ENCODE measurements at regions not wholly inside any gene's neighbourhood (a gene's known extent, or its start where the extent isn't known, plus 50 kb on each side); places are given as distances from the start of the nearest gene placed in this dataset.

- no peak for DNase-seq
These were observed 237.5 kb downstream of the MIAT start for GRCh38 chr22:26894766-26895485.

- DNase-seq: no peak
These were observed 240.0 kb downstream of the MIAT start for GRCh38 chr22:26897384-26897783.

- DNase-seq: no peak
These were observed 241.7 kb downstream of the MIAT start for GRCh38 chr22:26898946-26899605.

GRCh38 chr22:26900787-26901186 is 243.4 kb downstream of the MIAT start:
- DNase-seq: no peak

GRCh38 chr22:26901198-26901816 is 243.9 kb downstream of the MIAT start:
- no peak for DNase-seq

GRCh38 chr22:26902401-26903029 is 245.1 kb downstream of the MIAT start:
- DNase-seq: no peak

GRCh38 chr22:26903030-26903856 is 245.9 kb downstream of the MIAT start:
- DNase-seq: no peak

- no peak for DNase-seq
These were observed 247.1 kb downstream of the MIAT start for GRCh38 chr22:26904483-26904882.

GRCh38 chr22:26905076-26905475 is 247.7 kb downstream of the MIAT start:
- DNase-seq: no peak

- no peak for DNase-seq
These were observed 248.3 kb downstream of the MIAT start for GRCh38 chr22:26905640-26906039.

GRCh38 chr22:26906464-26906863 is 249.1 kb downstream of the MIAT start:
- DNase-seq: no peak

- no peak for DNase-seq
These were observed 250.0 kb downstream of the MIAT start for GRCh38 chr22:26907366-26907765.

- no peak for DNase-seq
These were observed 253.5 kb downstream of the MIAT start for GRCh38 chr22:26910845-26911244.

GRCh38 chr22:26912655-26913345 is 255.4 kb downstream of the MIAT start:
- DNase-seq: no peak

- DNase-seq: no peak
These were observed 257.3 kb downstream of the MIAT start for GRCh38 chr22:26914519-26915185.

- no peak for DNase-seq
These were observed 258.8 kb downstream of the MIAT start for GRCh38 chr22:26916236-26916635.

GRCh38 chr22:26918226-26918625 is 260.8 kb downstream of the MIAT start:
- no peak for DNase-seq

- no peak for DNase-seq
These were observed 264.3 kb downstream of the MIAT start for GRCh38 chr22:26921726-26922125.

GRCh38 chr22:26922806-26923205 is 265.4 kb downstream of the MIAT start:
- DNase-seq: no peak

- DNase-seq: no peak
These were observed 266.1 kb downstream of the MIAT start for GRCh38 chr22:26923531-26923930.

GRCh38 chr22:26927821-26928220 is 270.4 kb downstream of the MIAT start:
- DNase-seq: no peak

- no peak for DNase-seq
These were observed 274.1 kb downstream of the MIAT start for GRCh38 chr22:26931471-26931870.

Data from activated effector memory CD4-positive, alpha-beta T cell treated with anti-CD3 and anti-CD28 coated beads, Interleukin-2, amount 50 U/mL, for 16 hours (primary cell).